Psoas muscle (tissue), 7 donors: ENCODE measurements at regions not wholly inside any gene's neighbourhood (a gene's known extent, or its start where the extent isn't known, plus 50 kb on each side); places are given as distances from the start of the nearest gene placed in this dataset.
"Not testable (repeated sequence)": the region's sequence is repeated elsewhere in the genome, so short reads cannot be mapped to it uniquely, and the experiment has no call there.

Source experiments
- ATAC-seq, 4 donors: fragments of 200-7000 bp; cut with Tn5 transposase; one replicate each; pipeline ENCODE4 v1.9.1; 2020; ENCODE audit warnings: moderate library complexity in 3 of 4, mild to moderate bottlenecking in 2 of 4
- DNase-seq, 2 donors: peaks; one replicate each; pipeline ENCODE4 v3.0.0-alpha.2; 2020
- H3K27ac ChIP-seq: fragments of 200-600 bp; one replicate; pipeline ENCODE4 v1.8.0; 2022
- H3K27me3 ChIP-seq, 3 donors: fragments of 200-600 bp in 1 of 3; one replicate each; pipeline versions ENCODE4 v1.6.1 to v1.8.0; 2013 to 2022; ENCODE audit warnings: low read length in 2 of 3, mild to moderate bottlenecking in 2 of 3, moderate library complexity in 1 of 3; ENCODE audit not compliant: insufficient read depth in 3 of 3
- H3K36me3 ChIP-seq, 2 donors: fragments of 200-600 bp in 1 of 2; one replicate each; pipeline versions ENCODE4 v1.6.1 to v1.8.0; 2013 to 2022; ENCODE audit warnings: low read depth in 1 of 2, mild to moderate bottlenecking in 1 of 2, moderate library complexity in 1 of 2; ENCODE audit not compliant: insufficient read depth in 1 of 2
- H3K4me1 ChIP-seq: fragments of 200-600 bp; one replicate; pipeline ENCODE4 v1.8.0; 2022
- H3K4me3 ChIP-seq: fragments of 200-600 bp; one replicate; pipeline ENCODE4 v1.8.0; 2022; ENCODE audit warnings: mild to moderate bottlenecking
- H3K9me3 ChIP-seq: fragments of 200-600 bp; one replicate; pipeline ENCODE4 v1.8.0; 2022
- WGBS, 3 donors: extraction: QIAGEN DNeasy Blood & Tissue Kit; methylation state at CpG; one replicate each; pipeline versions ENCODE4 v1.1.6 to v1.1.7; 2013; 5-methylcytosine and 5-hydroxymethylcytosine counted together
- intact Hi-C, 2 donors: fragments of 100-400 bp; cut with DNase I; formaldehyde crosslinking; loops; one replicate each; pipeline versions ENCODE4 v1.11.0 to v1.14.2; 2022
- TF ChIP-seq, protein P1 (sequence below): fragments of 200-600 bp; IDR thresholded peaks from one replicate; pipeline ENCODE4 v1.8.0; 2022; ENCODE audit warnings: antibody characterized with exemption
- donor health status: healthy with polysubstance abuse.
- donor health status: DM: no; HTN: no; CAD: no; lungs with moderate emphysema.
- donor health status: Bipolar disorder and iron deficiency.
- donor health status: healthy.
- donor health status: DM: yes; HTN: yes; CAD: no.
- donor health status: DM: no; HTN: no; CAD: no.
- donor health status: DM: yes; HTN: yes; CAD: no.

GRCh38 chr2:236376566-236377244 is 112.5 kb upstream of the ASB18 start:
- DNase-seq (no peak), ATAC-seq (no peak)
- Histone ChIP-seq H3K9me3 (no peaks in the 10 kb centered on the region), H3K27me3 (peaks cover 0 to 11% (median 0%) of the 10 kb centered on the region in 3 donors), H3K27ac (no peak overlapping the region), H3K4me1 (no peaks in the 10 kb centered on the region), H3K36me3 (no peaks in the 10 kb centered on the region), H3K4me3 (no peak overlapping the region)
- 84 to 88% (median 87%) methylated on average over 7 of the region's 7 CpGs for WGBS, 3 donors
- TF ChIP-seq, protein P1, sequence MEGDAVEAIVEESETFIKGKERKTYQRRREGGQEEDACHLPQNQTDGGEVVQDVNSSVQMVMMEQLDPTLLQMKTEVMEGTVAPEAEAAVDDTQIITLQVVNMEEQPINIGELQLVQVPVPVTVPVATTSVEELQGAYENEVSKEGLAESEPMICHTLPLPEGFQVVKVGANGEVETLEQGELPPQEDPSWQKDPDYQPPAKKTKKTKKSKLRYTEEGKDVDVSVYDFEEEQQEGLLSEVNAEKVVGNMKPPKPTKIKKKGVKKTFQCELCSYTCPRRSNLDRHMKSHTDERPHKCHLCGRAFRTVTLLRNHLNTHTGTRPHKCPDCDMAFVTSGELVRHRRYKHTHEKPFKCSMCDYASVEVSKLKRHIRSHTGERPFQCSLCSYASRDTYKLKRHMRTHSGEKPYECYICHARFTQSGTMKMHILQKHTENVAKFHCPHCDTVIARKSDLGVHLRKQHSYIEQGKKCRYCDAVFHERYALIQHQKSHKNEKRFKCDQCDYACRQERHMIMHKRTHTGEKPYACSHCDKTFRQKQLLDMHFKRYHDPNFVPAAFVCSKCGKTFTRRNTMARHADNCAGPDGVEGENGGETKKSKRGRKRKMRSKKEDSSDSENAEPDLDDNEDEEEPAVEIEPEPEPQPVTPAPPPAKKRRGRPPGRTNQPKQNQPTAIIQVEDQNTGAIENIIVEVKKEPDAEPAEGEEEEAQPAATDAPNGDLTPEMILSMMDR: no peak
- intact Hi-C loops: no loop called here

DNA sequence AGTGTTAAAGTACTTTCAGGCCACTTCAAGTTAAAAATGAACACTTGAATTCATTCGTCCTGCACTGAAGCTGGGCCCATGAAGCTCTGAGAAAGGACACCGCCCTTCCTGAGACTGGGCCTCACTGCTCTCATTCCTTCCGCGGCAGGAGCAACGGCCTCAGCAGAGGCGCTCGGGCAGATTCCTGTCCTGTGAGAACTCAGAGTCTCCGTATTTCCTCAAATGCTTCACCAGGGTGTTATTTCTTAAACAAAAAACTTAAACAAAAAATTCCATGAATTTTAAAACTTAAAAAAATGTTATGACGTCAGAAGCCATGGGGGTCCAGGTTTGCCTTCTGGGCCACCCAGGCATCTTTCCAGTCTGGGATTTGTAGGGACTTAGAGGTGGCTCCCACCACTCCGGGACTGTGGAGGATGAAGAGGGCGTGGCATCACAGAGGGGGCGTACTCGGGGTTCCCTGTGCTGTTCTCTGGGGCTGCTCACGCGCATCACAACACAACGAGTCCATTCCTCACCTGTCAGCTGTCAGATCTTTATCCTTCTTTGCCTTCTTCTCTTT is 115.9 kb upstream of the ASB18 start:
- Histone ChIP-seq H3K27me3 (no peaks in the 10 kb centered on the region), H3K27ac (no peak overlapping the region), H3K36me3 (no peaks in the 10 kb centered on the region), H3K9me3 (peaks cover 4% of the 10 kb centered on the region), H3K4me3 (no peak overlapping the region), H3K4me1 (no peaks in the 10 kb centered on the region)
- TF ChIP-seq, protein P1: no peak
- intact Hi-C loops: no loop called here
- ATAC-seq (no peak), DNase-seq (no peak)
- 73 to 78% (median 76%) methylated on average over 16 of the region's 16 CpGs for WGBS, 3 donors

DNA sequence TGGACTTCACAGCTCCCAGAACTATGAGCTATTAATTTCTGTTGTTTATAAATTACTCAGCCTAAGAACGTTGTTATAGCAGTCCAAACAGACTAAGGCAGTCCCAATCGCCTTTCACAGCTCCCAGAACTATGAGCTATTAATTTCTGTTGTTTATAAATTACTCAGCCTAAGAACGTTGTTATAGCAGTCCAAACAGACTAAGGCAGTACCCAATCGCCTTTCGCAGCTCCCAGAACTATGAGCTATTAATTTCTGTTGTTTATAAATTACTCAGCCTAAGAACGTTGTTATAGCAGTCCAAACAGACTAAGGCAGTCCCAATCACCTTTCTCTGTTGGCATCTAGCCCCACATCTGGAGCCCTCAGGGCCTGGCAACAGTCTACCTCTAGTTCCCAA is 117.0 kb upstream of the ASB18 start:
- H3K36me3 ChIP-seq, DNase-seq, H3K4me3 ChIP-seq, H3K27me3 ChIP-seq, ATAC-seq, H3K4me1 ChIP-seq, H3K27ac ChIP-seq, H3K9me3 ChIP-seq, intact Hi-C loops: not testable (repeated sequence)
- WGBS, 3 donors: 78 to 83% (median 80%) methylated on average over 6 of the region's 6 CpGs

GRCh38 chr2:236389284-236390216 is 125.3 kb upstream of the ASB18 start:
- ATAC-seq, H3K27ac ChIP-seq, H3K4me1 ChIP-seq, intact Hi-C loops, H3K27me3 ChIP-seq, DNase-seq, H3K36me3 ChIP-seq, H3K9me3 ChIP-seq, H3K4me3 ChIP-seq: not testable (repeated sequence)
- WGBS, 3 donors: 82 to 95% (median 91%) methylated on average over 24 to 30 of the region's 30 CpGs

- intact Hi-C loops: no loop called here
- no peaks in the 10 kb centered on the region for H3K9me3 ChIP-seq
- no peaks in the 10 kb centered on the region for H3K27me3 ChIP-seq
- no peaks in the 10 kb centered on the region for H3K4me1 ChIP-seq
- no peaks in the 10 kb centered on the region for H3K36me3 ChIP-seq
- no peak overlapping the region for H3K27ac ChIP-seq
- ATAC-seq: no peak
- TF ChIP-seq, protein P1: no peak
- 77 to 83% (median 81%) methylated on average over 3 of the region's 3 CpGs for WGBS, 3 donors
- no peak for DNase-seq
- no peak overlapping the region for H3K4me3 ChIP-seq
Measured at GRCh38 chr2:236393101-236393500, 128.9 kb upstream of the ASB18 start.
